NB4 (cell line): ENCODE measurements at regions not wholly inside any gene's neighbourhood (a gene's known extent, or its start where the extent isn't known, plus 50 kb on each side); places are given as distances from the start of the nearest gene placed in this dataset.

Experiments
- DNase-seq: peaks from one replicate; pipeline ENCODE4 v3.0.0; 2010; ENCODE audit warnings: low read depth
- H3K4me3 ChIP-seq: one replicate; pipeline ENCODE4 v1.5.1; 2011; ENCODE audit warnings: mild to moderate bottlenecking, low read depth, low read length, moderate library complexity
- MYC ChIP-seq: IDR thresholded peaks from 2 replicates; pipeline ENCODE4 v1.6.1; 2011; ENCODE audit warnings: low read depth, low read length
- POLR2A ChIP-seq: IDR thresholded peaks from 2 replicates; pipeline ENCODE4 v1.6.1; 2011; ENCODE audit warnings: mild to moderate bottlenecking; ENCODE audit not compliant: insufficient read length; ENCODE audit errors: extremely low read depth
- TF ChIP-seq, protein P1 (sequence below): IDR thresholded peaks from 2 replicates; pipeline ENCODE4 v1.6.1; 2011; ENCODE audit warnings: low read depth, low read length
- TF ChIP-seq, protein P2 (sequence below): IDR thresholded peaks from one replicate; pipeline ENCODE4 v1.5.1; 2012; ENCODE audit warnings: low read depth, low read length

DNA sequence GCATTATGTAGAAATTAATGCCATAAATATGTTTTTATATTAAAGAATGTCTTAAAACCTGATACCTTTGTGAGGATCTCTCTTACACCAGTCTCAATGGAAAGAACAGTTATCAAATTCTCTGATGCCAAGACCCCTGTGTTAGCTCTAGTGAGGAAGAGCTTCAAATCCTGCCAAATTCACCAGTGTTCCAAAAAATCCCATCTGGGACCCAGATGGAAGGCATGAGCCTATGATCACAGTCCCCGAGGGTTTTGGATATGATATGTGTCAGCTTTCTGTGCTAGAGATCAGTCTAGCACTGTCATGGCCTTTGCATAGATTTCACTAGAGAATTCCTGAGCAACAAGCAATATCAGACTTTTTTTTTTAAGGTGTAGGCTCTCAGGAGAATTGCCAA, 412.1 kb downstream of the UBE2NL start:
- TF ChIP-seq MYC: no peak
- TF ChIP-seq, protein P1, sequence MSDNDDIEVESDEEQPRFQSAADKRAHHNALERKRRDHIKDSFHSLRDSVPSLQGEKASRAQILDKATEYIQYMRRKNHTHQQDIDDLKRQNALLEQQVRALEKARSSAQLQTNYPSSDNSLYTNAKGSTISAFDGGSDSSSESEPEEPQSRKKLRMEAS: no peak
- TF ChIP-seq, protein P2, sequence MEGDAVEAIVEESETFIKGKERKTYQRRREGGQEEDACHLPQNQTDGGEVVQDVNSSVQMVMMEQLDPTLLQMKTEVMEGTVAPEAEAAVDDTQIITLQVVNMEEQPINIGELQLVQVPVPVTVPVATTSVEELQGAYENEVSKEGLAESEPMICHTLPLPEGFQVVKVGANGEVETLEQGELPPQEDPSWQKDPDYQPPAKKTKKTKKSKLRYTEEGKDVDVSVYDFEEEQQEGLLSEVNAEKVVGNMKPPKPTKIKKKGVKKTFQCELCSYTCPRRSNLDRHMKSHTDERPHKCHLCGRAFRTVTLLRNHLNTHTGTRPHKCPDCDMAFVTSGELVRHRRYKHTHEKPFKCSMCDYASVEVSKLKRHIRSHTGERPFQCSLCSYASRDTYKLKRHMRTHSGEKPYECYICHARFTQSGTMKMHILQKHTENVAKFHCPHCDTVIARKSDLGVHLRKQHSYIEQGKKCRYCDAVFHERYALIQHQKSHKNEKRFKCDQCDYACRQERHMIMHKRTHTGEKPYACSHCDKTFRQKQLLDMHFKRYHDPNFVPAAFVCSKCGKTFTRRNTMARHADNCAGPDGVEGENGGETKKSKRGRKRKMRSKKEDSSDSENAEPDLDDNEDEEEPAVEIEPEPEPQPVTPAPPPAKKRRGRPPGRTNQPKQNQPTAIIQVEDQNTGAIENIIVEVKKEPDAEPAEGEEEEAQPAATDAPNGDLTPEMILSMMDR: no peak
- no peak for TF ChIP-seq POLR2A
- DNase-seq: no peak
- H3K4me3 ChIP-seq: no peak overlapping the region

DNA sequence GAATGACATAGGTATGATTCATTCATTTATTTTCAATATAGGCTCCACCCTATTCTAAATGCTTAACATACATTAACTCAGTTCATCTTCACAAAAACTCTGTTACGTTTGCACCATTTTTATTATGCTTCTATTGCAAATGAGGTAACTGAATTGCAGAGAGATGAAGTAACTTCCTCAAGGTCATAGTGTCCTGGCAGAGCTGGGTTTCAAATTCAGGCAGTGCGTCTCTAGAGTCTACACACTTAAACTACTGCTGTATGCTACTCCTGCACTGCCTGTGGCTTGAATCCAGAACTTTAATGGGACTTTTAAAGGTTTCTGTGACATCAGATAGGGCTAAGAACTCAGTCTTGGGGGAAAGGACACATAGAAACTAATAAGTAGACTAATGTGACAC, 413.4 kb downstream of the UBE2NL start:
- TF ChIP-seq, protein P1: no peak
- TF ChIP-seq MYC: no peak
- no peak for TF ChIP-seq POLR2A
- TF ChIP-seq, protein P2: no peak
- H3K4me3 ChIP-seq: no peak overlapping the region
- no peak for DNase-seq

DNA sequence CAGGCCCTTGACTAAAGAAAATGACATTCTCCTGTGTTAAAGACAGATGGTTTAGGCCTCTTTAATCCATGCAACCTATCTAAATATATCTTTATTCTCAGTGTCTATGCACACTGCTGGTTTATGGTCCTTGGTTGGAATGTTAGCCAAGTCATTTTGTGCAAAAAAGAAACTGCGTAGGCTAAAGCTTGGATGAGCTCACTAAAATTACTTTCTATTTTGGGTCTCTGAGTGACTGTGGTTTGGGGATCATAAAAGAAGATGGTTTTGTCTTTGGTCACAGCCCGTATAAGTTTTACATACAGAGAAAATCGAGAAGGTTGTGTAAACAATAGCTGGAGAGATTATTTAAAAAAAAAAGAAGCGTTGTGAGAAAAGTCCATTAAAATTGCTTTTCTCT, 443.6 kb downstream of the UBE2NL start:
- no peak overlapping the region for H3K4me3 ChIP-seq
- TF ChIP-seq POLR2A: no peak
- TF ChIP-seq MYC: no peak
- TF ChIP-seq, protein P1: no peak
- TF ChIP-seq, protein P2: no peak
- no peak for DNase-seq

DNA sequence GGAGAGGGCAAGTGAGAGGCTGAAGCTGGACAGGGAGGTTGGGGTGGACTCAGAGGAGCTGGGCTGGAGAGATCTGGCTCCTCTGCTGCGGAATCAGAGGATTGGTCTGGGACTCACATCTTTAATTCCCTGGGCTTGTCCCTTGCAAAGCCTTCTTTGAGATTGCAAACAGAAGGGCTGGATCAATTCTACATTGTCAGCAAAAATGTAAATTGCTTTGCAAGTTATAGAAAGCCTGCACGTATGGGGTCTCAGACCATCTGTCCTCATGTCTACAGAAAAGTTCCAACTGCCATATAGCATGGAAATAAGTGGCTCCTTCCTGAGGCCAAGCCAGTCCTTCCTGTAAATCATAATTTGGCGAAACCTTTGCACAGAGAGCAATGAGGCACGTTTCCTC, 449.6 kb downstream of the UBE2NL start:
- no peak overlapping the region for H3K4me3 ChIP-seq
- no peak for TF ChIP-seq MYC
- no peak for TF ChIP-seq POLR2A
- TF ChIP-seq, protein P1: no peak
- TF ChIP-seq, protein P2: no peak
- no peak for DNase-seq

DNA sequence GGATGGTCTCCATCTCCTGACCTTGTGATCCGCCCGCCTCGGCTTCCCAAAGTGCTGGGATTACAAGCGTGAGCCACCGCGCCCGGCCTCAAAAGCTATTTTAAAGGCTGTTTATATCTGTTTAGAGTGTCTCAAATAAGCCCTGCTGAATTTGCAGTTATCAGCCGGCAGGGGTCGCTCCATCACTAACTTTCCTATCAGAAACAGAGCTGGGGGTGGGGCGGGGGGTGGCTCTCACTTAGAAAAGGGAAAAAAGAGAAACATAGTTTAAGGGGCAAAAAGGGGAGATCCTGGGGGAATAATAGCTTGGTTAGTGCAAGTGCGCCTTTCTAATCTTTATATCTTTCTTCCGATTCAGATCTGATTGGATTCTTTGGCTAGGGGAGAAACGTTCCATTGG, 450.7 kb downstream of the UBE2NL start:
- peak; percentile 28 for DNase-seq
- TF ChIP-seq, protein P2: peak; percentile 30
- no peak for TF ChIP-seq POLR2A
- H3K4me3 ChIP-seq: no peak overlapping the region

DNA sequence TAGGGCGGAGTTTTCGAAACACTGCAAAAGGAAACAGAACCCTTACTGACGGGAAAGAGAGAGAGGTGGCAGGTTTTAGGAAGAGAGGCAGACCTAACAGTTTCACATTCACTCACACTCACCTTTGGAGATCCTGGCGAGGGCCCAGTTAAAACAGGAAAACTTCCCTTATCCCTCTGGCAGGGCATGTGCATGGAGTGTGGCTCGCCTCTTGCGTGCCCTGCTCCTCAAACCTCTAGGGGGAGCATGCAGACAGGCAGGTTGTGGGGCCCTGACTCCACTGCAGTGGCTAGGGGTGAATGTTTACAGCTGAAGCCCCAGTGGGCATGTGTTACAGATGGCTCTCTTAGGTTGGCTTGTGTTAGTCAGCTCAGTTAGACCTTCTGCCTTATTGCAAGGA, 451.5 kb downstream of the UBE2NL start:
- no peak overlapping the region for H3K4me3 ChIP-seq
- no peak for TF ChIP-seq MYC
- TF ChIP-seq, protein P2: no peak
- DNase-seq: peak; percentile 3
